SK-N-SH (cell line): ENCODE measurements at regions not wholly inside any gene's neighbourhood (a gene's known extent, or its start where the extent isn't known, plus 50 kb on each side); places are given as distances from the start of the nearest gene placed in this dataset.

Source experiments
- CTCF ChIP-seq: fragments of 200-600 bp; sonication (generic); IDR thresholded peaks from 2 replicates; pipeline ENCODE4 v1.6.1; 2017; ENCODE audit warnings: antibody characterized with exemption, mild to moderate bottlenecking, moderate library complexity
- EP300 ChIP-seq, 2 experiments: IDR thresholded peaks; 2 replicates each; pipeline versions ENCODE4 v1.4.0 to v1.6.1; 2012; ENCODE audit warnings: borderline replicate concordance in 1 of 2, low read depth in 1 of 2, low read length in 1 of 2
- POLR2AphosphoS5 ChIP-seq: IDR thresholded peaks from 2 replicates; pipeline ENCODE4 v1.6.1; 2012; ENCODE audit warnings: low read depth, low read length
- RFX5 ChIP-seq: IDR thresholded peaks from 2 replicates; pipeline ENCODE4 v1.6.1; 2012; ENCODE audit warnings: mild to moderate bottlenecking, improper control_type of control experiment, low read length
- SIN3A ChIP-seq: IDR thresholded peaks from 2 replicates; pipeline ENCODE4 v1.6.1; 2012; ENCODE audit warnings: low read depth, mild to moderate bottlenecking, low read length, moderate library complexity, borderline replicate concordance
- YY1 ChIP-seq: IDR thresholded peaks from 2 replicates; pipeline ENCODE4 v1.4.0; 2012; ENCODE audit warnings: low read depth, mild to moderate bottlenecking
- TF ChIP-seq, protein P1 (sequence below): IDR thresholded peaks from 2 replicates; pipeline ENCODE4 v1.4.0; 2012; ENCODE audit warnings: low read depth, borderline replicate concordance
- TF ChIP-seq, protein P2 (sequence below): IDR thresholded peaks from 2 replicates; pipeline ENCODE4 v1.6.1; 2012; ENCODE audit warnings: mild to moderate bottlenecking, low read depth, low read length, moderate library complexity

DNA sequence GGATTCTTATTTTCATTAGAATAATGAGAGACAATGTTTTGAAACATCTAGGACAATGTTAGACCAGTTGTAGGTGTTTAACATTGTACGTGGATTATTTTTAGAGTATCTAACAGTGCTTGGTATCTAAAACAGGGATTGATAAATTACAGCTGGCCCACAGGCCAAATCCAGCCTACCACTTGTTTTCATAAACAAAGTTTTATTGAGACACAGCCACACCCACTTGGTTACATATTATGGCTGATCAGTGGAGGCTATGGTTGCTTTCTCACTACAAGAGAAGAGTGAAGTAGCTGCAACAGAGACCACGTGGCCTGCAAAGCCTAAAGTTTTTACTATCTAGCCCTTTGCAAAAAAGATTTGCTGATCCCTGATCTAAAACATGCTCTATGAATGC lies 223.1 kb upstream of the CTNNB1 start:
- TF ChIP-seq POLR2AphosphoS5 (no peak), CTCF (no peak), YY1 (no peak), EP300 (IDR thresholded peaks at IDR 0.05; ENCODE audit: borderline replicate concordance in 1 of 2, low read depth in 1 of 2, low read length in 1 of 2) (no peak), RFX5 (no peak), SIN3A (no peak)
- TF ChIP-seq, protein P1, sequence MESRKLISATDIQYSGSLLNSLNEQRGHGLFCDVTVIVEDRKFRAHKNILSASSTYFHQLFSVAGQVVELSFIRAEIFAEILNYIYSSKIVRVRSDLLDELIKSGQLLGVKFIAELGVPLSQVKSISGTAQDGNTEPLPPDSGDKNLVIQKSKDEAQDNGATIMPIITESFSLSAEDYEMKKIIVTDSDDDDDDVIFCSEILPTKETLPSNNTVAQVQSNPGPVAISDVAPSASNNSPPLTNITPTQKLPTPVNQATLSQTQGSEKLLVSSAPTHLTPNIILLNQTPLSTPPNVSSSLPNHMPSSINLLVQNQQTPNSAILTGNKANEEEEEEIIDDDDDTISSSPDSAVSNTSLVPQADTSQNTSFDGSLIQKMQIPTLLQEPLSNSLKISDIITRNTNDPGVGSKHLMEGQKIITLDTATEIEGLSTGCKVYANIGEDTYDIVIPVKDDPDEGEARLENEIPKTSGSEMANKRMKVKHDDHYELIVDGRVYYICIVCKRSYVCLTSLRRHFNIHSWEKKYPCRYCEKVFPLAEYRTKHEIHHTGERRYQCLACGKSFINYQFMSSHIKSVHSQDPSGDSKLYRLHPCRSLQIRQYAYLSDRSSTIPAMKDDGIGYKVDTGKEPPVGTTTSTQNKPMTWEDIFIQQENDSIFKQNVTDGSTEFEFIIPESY: no peak
- TF ChIP-seq, protein P2, sequence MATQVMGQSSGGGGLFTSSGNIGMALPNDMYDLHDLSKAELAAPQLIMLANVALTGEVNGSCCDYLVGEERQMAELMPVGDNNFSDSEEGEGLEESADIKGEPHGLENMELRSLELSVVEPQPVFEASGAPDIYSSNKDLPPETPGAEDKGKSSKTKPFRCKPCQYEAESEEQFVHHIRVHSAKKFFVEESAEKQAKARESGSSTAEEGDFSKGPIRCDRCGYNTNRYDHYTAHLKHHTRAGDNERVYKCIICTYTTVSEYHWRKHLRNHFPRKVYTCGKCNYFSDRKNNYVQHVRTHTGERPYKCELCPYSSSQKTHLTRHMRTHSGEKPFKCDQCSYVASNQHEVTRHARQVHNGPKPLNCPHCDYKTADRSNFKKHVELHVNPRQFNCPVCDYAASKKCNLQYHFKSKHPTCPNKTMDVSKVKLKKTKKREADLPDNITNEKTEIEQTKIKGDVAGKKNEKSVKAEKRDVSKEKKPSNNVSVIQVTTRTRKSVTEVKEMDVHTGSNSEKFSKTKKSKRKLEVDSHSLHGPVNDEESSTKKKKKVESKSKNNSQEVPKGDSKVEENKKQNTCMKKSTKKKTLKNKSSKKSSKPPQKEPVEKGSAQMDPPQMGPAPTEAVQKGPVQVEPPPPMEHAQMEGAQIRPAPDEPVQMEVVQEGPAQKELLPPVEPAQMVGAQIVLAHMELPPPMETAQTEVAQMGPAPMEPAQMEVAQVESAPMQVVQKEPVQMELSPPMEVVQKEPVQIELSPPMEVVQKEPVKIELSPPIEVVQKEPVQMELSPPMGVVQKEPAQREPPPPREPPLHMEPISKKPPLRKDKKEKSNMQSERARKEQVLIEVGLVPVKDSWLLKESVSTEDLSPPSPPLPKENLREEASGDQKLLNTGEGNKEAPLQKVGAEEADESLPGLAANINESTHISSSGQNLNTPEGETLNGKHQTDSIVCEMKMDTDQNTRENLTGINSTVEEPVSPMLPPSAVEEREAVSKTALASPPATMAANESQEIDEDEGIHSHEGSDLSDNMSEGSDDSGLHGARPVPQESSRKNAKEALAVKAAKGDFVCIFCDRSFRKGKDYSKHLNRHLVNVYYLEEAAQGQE: no peak
